T follicular helper cell (primary cell): ENCODE measurements at regions not wholly inside any gene's neighbourhood (a gene's known extent, or its start where the extent isn't known, plus 50 kb on each side); places are given as distances from the start of the nearest gene placed in this dataset.

Experiments used
- DNase-seq: peaks from one replicate; pipeline ENCODE4 v3.0.0-alpha.2; 2020; ENCODE audit warnings: low read depth

DNA sequence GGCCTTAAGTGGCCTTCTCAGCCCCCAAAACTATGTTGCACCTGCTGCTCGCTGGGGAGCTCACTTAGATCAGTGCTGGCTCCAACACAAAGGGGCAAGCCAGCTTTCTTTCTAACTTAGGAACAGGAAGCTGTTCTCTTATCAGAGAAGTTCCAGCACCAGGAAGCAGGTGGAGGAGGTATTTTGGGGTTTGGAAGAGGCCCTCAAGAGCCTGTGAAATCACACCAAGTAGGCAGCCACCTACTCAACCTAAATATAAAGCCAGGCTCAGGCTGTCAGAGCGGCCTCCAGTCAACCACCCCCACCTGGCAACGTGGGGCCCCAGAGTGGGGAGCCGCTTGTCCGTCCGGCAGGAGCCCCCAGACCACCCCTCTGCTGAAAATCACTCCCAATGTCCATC lies 152.8 kb downstream of the OLFM1 start:
- DNase-seq, result no peak

DNA sequence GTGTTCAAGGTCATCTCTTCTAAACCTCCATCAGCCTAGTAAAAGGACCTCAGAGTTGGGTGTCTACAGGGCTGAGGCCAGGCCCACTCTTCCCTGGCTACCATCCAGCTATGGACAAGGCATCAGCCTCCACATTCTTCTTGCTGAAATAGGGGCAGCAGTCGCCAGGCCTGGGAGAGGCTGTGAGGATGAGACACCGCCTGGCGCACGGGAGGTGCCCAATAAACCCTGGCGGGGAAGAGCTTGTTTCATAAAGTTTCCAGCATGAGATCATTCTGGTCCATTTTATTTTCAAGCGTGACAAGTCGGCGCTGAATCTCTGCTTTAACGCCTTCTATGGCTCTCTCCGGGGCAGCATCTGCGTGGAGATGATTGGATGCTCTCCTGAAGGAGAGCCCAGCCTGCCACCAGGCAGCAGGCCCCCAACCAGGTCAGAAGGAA lies 153.4 kb downstream of the OLFM1 start:
- DNase-seq, result no peak

DNA sequence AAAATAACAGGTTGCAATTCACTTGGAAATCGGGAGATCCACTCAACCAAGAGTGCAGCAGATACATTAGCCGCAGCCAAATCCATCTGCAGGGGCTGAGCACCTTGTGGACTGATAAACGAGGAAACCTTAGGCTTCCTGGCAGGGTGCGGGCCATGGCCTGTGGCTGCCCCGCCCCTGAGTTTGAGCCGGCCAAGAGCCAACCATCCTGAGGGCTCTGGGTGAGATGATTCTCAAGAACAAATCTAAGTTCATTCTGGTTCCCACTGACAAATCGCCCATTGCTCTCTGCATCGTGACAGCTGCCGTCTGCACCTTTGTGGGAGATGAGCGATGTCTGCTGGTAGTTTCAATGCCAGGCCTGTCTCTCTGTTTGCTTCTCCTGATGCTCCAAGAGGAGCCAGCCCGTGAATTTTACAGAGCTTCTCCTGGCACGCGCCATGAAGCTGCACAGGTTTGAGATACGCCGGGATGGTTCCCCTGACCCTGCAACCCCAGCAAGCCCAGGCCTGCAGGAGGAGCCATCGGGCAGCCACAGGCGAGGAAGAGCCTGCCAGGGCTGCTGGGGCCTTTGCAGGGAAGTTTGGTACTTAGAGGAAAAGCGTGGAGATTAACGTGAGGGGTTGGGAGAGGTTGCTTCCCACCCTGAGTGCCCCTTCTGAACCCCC lies 154.0 kb downstream of the OLFM1 start:
- DNase-seq, result no peak

DNA sequence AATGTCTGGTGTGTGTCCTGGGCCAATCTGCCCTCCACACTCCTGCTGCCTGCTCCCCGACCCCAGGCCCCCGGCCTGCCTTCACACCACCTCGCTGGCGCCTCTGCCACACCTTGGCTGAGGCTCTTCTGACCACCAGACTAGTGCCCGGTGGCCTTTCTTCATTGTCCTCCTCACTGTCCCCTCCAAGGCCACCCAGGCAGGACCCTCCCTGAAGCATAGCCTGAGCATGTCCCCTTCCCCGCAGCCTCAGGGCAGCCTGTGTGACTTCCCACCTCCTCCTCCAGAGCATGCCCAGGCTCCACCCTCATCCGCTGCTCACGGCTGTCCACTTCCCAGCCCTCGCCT lies 154.6 kb downstream of the OLFM1 start:
- no peak for DNase-seq

DNA sequence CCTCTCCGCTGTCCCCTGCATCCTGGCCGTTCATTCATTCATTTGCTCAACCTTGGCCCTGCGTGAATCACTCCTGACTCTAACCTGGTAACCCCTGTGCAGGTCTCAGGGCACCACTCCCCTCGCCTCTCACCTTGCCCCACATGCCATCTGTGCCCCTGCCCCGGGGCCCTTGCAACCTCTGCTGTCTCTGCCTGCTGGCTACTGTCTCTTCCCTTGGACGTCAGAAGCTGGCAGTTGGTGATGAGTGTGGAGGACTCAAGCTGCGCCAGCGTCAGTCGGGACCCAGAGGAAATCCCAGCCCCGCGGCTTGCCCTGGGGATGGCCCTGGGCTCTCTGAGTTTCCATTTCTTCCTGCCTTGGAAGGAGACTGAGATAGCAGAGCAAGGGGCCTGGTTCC lies 154.9 kb downstream of the OLFM1 start:
- DNase-seq, result no peak

DNA sequence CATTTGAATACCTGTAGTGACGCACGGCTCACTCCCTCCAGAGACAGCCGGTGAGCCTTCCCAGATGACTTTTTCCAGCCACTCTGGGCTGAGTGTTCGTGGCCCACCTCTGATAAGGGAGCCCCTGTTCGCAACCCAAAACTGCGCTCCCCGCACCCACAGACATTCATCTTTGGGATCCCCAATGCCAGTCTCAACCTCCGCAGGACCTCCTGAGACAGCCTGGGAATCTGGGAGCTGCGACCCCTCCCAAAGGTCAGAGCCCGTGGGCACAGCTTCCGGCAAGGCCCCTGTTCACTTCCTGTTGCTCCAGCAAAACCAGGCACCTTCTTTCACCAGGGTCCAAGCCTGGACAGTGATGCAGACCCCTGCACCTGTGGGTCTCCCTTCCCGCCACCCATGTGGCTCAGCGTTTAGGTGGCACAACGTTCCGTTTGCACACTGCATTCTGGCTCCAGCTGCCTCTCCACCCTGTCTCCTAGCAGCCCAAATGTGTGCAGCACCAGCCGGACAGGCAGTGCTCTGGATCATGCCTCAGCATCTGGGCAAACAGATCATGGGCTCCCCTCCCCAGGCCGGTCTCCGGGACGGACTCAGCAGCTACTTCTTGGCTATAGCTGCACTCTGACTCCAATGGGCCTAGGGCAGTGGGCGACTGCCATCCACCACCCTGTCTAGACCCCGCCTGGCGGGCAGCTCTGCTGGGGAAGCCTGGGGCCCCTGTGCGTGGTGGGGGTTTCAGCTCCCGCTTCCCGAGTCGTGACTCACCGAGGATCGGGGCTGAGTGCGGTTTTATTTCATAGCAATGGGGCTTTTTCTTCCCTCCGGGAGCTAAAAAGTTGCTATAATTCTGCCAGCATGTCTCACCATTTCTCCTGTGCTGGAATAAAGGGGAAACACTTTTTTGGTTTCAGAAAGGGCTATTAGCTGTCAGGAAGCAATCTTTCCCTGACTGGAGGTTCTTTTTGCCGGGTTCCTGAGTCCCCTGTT lies 156.0 kb downstream of the OLFM1 start:
- DNase-seq, result no peak

DNA sequence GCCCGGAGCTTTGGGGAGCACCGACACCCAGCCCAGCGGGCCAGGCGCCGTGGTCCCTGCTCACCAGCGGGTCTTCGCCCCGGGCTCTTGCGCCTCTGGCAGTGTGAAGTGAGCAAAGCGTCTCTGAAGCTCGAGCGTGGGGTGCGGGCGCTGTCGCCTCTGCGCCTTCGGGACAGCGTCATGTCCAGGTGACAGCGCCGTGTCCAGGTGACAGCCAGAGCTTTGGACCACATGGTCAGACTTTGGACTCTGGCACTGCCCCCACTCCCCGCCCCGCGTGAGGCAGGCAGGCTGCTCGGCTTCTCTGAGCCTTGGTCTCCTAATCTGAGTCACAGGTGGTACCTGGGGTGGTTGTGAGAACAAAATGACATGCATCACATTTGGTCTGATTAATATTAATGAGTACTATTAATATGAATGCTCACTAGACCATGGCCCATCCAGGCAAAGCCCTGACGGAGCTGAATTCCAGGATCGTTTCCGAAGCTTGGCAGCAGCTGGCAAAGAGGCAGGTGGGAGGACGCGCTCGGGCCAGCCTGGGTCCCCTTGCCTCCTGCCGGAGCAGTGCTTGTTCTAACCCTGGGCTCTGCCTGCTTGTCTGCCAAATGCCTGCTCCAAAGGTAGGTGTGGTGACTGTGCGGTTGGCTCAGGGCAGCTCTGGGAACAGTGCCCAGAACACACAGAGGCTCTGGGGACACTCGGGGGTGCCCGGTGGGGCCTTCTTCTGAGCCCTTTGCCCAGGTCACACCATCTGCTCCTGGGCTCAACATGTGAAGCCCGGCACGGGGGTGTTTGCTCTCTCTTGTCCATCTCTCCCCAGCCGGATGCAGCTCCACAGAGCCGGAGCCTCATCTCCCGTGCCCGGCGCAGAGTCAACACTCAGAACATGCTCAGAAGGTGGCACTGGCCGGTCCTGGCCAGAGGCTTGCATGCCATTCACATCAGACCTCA lies 157.1 kb downstream of the OLFM1 start:
- no peak for DNase-seq

DNA sequence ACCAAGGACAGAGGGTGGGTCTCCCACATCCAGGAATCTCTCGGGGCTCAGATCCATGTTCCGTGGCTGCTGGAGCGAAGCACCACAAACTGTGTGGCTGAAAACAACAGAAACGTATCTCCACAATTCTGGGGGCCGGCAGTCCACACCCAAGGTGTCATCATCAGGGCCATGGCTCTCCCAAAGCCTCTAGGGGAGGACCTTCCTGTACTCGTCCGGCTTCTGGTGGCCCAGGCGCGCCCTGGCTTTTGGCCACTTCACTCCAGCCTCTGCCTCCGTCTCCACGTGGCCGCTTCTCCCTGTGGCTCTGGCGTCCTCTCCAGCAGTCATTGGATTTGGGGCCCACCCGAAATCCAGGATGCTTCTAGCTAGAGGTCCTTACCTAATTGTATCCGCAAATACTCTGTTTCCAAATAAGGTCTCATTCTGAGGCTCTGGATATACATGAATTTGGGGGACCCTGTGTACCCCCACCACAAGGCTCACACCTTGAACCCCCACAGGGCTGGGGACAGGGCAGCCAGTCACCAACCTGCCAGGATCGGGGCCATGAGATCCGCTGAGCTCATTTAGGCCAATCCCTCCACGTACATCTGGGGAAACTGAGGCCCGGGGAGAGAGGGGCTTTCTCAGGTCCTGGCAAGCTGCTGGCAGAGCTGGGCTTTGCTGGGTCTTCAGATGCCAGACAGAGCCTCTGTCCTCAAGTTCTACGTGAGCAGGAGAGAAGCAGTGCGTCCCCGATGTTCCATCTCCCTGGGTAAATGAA lies 158.2 kb downstream of the OLFM1 start:
- DNase-seq, result no peak

DNA sequence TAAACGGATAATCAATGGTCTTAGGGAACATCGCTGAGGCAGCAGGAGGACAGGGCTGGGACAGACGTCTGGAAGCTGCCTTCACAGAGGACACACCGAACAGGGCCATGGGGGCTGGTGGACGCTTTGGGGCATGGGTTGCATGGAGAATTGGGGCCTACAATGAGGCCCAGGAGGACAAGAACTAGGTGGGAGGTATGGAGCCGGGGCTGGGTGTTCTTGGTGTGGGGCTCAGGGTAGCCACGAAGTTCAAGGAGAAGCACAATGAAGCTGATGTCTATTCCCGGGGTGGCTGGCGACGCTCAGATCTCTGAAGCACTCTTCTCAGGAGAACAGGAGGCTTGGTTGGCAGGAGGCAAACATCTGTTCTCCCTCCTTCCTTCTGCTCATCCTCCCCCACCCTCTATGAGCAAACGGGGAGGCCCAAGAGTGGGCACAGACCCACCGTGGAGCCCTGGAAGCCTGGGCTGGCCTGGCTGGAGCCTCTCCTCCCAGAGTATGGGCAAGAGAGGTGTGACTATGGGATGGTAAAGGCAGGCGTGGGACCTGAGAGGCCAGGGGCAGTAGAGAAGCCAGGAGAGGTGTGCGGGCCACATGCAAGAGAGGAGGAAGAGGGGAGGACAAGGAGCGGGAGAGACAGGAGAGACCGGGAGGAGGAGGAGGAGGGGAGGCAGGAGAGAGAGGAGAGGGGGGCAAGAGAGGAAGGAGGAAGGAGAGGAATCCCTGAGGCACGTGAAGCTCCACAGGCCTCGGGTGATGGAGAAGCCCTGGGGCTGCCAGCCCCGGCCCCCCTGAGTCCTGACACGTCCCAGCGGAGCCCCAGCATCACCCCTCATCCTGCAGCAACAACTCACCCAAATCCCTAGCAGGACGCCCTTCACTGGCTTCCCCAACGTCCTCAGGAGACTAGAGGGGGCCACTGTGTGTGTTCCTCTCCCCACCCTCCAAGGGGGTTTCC lies 159.1 kb downstream of the OLFM1 start:
- DNase-seq, result no peak

DNA sequence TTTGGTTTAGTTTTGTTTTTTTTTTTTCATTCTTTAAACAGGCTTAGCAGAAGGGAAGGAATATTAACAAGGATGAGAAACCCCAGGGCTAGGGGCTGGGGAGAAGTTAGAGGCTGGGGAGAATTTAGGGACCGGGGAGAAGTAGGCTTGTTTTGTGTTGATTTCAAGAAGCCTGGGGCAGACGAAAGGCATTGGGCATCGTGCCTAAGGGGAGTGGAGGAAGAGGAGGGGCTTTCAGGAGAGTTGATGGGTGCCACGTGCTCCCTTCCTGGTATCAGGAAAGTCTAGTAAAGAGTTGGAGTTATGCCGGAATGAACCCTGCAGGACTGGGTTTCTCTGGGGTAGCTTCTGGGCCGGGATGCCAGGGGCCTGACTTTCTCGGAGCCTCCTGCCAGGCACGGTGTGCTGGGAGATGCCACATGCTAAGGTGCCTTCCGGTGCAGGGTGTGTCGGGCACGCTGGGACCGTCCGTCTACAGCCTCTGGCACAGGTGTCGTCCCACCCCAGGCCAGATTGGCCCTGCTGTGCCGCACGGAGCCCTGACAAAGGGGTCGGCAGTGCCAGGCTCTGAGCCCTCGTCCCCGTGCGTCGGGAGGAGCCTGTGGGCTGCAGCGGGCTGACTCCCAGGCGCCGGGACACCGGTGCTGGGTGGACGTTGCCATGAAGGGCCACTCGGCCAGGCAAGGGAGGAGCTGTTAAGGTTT lies 159.9 kb downstream of the OLFM1 start:
- no peak for DNase-seq

DNA sequence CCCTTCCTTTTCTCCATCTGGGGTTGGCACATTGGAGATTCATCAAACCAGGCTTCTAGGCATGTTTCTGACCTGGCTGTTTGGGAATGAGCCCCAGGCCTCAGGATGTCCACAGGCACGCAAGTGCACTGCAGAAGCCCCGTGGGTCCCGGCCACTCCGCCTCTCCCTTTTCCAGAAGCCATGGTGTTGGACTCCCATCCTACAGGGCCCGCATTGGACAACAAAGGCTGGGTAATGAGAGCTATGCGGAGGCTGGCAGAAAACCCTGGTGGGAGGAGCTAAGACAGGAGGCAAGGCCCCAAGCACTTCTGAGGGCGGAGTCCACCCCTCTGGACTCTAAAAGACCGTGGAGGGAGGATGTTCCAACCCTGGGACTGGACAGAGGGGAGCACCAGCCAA lies 160.6 kb downstream of the OLFM1 start:
- DNase-seq, result no peak

DNA sequence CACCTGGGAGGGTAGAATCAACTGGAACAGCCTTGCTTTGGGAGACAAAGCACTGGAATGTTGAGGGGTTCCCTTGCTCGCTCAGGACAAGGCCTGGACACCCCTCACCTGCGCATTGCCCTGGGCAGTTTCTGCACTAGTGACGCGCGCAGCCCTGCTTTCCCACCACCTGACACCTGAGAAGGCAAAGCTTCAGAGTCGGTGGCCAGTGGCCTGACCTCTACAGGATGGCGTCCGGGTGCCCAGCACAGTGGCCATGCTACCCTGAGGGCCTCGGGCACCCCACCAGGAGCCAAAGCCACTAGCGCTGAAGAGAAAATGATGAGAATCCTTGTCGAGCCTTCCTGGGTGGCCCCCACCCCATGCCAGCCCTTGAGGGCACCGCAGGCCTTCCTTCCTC lies 161.3 kb downstream of the OLFM1 start:
- no peak for DNase-seq

DNA sequence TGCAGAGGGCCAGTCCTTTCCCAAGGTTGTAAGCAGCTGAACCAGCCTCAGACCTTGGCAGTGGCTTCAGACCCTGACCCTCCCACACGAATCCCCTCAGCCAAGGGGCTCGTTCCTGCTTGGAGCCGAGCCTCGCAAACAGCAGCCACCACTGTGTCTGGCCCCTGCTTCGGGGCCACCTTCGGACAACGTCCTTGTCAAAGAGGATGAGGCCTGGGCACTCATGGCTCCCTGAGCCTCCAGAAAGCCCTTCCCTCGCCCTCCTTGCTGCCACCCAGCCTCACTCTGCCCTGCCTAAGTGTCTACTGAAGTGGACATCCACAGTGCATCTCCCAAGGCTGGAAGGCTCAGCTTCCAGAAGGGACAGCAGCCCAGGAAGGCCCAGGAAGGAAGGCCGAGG lies 161.7 kb downstream of the OLFM1 start:
- DNase-seq, result no peak

DNA sequence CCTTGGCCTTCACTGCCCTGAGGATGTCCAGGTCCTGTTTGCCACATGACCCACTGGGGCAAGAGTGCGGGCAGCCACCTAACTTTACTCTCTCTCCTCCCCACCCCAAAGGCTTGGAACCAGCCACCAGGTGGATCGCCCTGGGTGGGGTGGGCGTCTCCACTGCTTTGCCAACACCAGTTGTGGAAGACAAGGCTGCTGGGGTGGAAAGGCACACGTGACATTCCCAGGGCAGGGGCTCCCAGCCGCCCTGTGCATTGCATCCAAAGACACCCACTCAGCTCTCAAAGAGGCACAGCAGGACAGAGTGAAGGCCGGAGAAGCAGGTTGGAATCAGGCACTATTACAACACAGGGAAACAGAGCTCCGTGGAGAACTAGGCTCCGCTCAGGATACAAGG lies 162.2 kb downstream of the OLFM1 start:
- DNase-seq, result no peak

DNA sequence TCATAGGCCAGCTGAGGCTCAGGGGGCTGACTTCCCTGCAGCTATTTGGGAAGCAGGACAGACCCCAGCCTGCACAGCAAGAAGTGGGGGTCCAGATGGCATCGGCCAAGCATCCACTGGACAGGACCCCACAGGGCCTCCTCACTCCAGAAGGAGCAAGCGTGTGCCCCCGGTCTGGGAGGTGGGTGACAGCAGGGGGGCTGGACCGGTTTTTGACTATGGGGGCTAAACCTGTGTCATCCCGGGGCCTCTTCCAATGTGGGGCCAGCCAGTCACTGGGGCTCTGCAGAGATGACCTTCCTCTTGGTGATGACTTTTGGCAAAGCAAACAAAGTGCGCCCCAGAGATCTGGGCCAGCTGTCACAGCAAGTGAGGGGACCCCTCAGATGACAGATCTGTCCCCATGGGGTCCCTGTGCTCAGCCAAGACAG lies 163.9 kb downstream of the OLFM1 start:
- no peak for DNase-seq

DNA sequence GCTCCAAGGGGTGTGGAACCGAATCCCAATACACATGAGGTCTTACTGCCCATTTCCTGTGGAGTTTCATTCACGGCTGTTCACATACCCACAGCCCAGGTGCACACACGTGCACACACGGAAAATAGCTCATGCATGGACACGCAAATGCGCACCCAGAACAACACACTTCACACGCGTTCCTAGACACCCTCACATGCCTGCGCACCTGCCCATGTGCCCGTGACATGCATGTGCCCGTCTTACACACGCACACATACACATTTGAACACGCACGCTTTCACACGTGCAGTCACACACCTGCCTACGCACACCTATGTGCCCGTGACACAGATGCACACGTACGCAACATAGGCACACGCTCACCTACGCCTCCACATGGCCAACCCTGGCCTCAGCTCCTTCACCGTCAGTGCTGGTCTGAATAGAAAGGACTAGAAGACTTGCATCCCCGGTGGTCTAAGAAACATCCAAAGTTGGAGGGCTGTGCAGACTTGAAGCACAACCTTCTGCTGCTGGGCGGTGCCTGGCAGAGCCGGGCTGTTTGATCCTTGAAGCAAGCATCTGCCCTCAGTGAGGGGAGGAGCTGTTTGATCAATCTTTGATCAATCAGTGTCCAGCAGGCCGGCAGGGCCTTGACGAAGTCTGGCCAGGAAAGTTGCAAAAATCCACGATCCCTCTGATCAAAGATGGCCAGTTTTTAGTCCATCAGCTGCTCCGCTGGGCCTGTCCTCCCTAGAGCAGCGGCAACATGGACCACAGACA lies 164.7 kb downstream of the OLFM1 start:
- DNase-seq, result no peak

DNA sequence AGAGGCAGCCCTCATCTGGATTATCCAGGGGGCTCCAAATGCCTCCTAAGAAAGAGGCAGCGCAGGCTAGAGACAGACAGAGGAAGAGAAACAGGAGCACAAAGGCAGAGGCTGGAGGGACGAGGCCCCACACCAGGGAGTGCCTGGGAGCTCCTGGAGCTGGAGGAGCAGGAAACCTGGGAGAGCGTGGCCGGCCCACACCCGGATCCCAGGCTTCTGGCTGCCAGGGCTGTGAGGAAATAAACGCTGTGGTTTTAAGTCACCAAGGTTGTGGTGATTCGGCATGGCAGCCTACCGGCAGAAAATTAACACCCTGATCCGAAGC lies 165.5 kb downstream of the OLFM1 start:
- DNase-seq, result no peak

DNA sequence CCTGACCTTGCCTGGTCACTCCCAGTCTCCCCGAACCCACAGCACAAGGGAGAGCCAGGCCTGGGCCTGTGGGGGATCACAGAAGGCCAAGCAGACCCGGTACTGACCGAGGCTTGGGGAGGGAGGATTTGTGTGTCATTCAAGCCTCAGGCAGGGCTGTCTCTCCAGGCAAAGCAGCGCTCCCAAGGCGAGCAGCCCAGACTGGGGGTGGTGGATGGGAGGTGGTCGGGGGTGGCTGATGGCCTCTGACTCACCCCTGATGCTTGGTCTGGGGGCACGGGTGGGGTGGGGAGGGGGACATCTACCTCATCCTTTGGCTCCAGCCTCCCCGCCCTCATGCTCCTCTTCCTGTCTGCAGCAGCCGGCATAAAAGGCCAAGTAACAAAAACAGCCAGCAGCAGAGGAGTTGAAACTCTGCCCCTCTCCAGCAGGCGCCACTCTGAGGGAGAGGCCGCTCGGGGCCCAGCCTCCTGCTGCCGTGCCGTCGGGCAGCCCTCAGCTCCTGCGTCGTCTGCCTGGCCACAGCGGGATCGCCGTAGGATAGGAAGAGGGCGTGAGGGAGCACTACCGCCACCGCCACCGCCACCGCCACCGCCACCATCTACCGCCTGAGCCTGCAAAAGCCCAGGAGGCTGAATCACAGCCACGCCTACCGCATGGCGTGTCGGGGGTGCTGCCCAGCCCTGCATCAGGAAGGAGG lies 166.0 kb downstream of the OLFM1 start:
- DNase-seq, result no peak
